PC-9 (cell line): ENCODE measurements at regions not wholly inside any gene's neighbourhood (a gene's known extent, or its start where the extent isn't known, plus 50 kb on each side); places are given as distances from the start of the nearest gene placed in this dataset.

Experiments
- BruUV-seq: library from RNA; stranded (reverse); fragments of 400-500 nt; replicated peaks from 2 replicates; lab custom pipeline; 2021; lab: Mats Ljungman, UMichigan
- CTCF ChIA-PET: fragments of 300-600 bp; sonication (Branson Sonifier 250); formaldehyde crosslinking; loops from one replicate; lab custom pipeline; 2022; ENCODE audit warnings: antibody characterized with exemption; lab: Charles Lee
- POLR2A ChIA-PET: fragments of 300-600 bp; sonication (Branson Sonifier 250); formaldehyde crosslinking; loops from one replicate; lab custom pipeline; 2022; ENCODE audit warnings: antibody characterized with exemption; ENCODE audit not compliant: unreplicated experiment; lab: Charles Lee
- DNase-seq, 2 experiments: peaks; one replicate each; pipeline versions ENCODE4 v3.0.0 to v3.0.0-alpha.2; 2015 to 2022; ENCODE audit warnings: mixed read lengths in 1 of 2
- H2AFZ ChIP-seq: fragments of 200-600 bp; sonication (generic); 2 replicates; pipeline ENCODE4 v1.8.1; 2017; ENCODE audit warnings: antibody characterized with exemption
- H3F3A ChIP-seq: fragments of 200-600 bp; sonication (generic); 2 replicates; pipeline ENCODE4 v1.8.1; 2017; ENCODE audit warnings: antibody characterized with exemption, mild to moderate bottlenecking, low read depth; ENCODE audit not compliant: insufficient read depth
- H3K27ac ChIP-seq: fragments of 200-600 bp; sonication (generic); 2 replicates; pipeline ENCODE4 v1.6.1; 2016; ENCODE audit warnings: mixed run types
- H3K27me3 ChIP-seq: fragments of 200-600 bp; sonication (generic); 2 replicates; pipeline ENCODE4 v1.6.1; 2016; ENCODE audit warnings: low read depth, mixed run types; ENCODE audit not compliant: insufficient read depth
- H3K36me3 ChIP-seq: fragments of 200-600 bp; sonication (generic); 2 replicates; pipeline ENCODE4 v1.6.1; 2016; ENCODE audit warnings: low read depth, mixed run types
- H3K4me1 ChIP-seq: fragments of 200-600 bp; sonication (generic); replicated peaks from 2 replicates; pipeline ENCODE4 v1.6.1; 2016; ENCODE audit warnings: mixed run types; ENCODE audit not compliant: insufficient read depth
- H3K4me2 ChIP-seq: fragments of 200-600 bp; sonication (generic); 2 replicates; pipeline ENCODE4 v1.6.1; 2017; ENCODE audit warnings: mixed run types
- H3K4me3 ChIP-seq: fragments of 200-600 bp; sonication (generic); 2 replicates; pipeline ENCODE4 v1.6.1; 2016; ENCODE audit warnings: mixed run types
- H3K79me2 ChIP-seq: fragments of 200-600 bp; sonication (generic); 2 replicates; pipeline ENCODE4 v1.6.1; 2017; ENCODE audit warnings: low read depth, mixed run types
- H3K9me2 ChIP-seq: fragments of 200-600 bp; sonication (generic); 2 replicates; pipeline ENCODE4 v1.8.1; 2017; ENCODE audit warnings: mild to moderate bottlenecking; ENCODE audit not compliant: insufficient read depth
- H3K9me3 ChIP-seq: fragments of 200-600 bp; sonication (generic); 2 replicates; pipeline ENCODE4 v1.8.1; 2016; ENCODE audit warnings: low read depth; ENCODE audit not compliant: insufficient read depth
- H4K20me1 ChIP-seq: fragments of 200-600 bp; sonication (generic); 2 replicates; pipeline ENCODE4 v1.8.1; 2017; ENCODE audit not compliant: insufficient read depth
- CTCF ChIP-seq: fragments of 200-600 bp; sonication (generic); conservative IDR thresholded peaks from 2 replicates; pipeline ENCODE4 v1.6.1; 2017; ENCODE audit warnings: mixed run types, antibody characterized with exemption, mild to moderate bottlenecking, moderate library complexity
- EZH2 ChIP-seq: fragments of 200-600 bp; sonication (generic); IDR thresholded peaks from 2 replicates; pipeline ENCODE4 v1.8.0; 2017; ENCODE audit warnings: antibody characterized with exemption, low read depth
- intact Hi-C: fragments of 100-400 bp; cut with micrococcal nuclease; formaldehyde crosslinking; loops from one replicate; pipeline ENCODE4 v1.10.0; 2022; ENCODE audit not compliant: unreplicated experiment

GRCh38 chr22:48563118-48563965 lies 1264.3 kb downstream of the BRD1 start:
- Histone ChIP-seq H3K27me3 (peaks cover 98% of the 10 kb centered on the region), H3K9me3 (no peaks in the 10 kb centered on the region), H3K36me3 (no peaks in the 10 kb centered on the region), H3F3A (no peaks in the 10 kb centered on the region), H4K20me1 (0 out of 2 replicates have a peak, but pooled peaks cover 4% of the 10 kb centered on the region), H3K4me2 (no peak overlapping the region), H2AFZ (no peak overlapping the region), H3K9me2 (no peaks in the 10 kb centered on the region), H3K4me1 (no peaks in the 10 kb centered on the region), H3K79me2 (no peaks in the 10 kb centered on the region), H3K4me3 (no peak overlapping the region), H3K27ac (no peak overlapping the region)
- TF ChIP-seq EZH2, result no peak
- ChIA-PET POLR2A (no interaction called here), CTCF (no interaction called here)
- no TSS peak for BruUV-seq
- DNase-seq, result no peak
- intact Hi-C loops, result no loop called here

DNA sequence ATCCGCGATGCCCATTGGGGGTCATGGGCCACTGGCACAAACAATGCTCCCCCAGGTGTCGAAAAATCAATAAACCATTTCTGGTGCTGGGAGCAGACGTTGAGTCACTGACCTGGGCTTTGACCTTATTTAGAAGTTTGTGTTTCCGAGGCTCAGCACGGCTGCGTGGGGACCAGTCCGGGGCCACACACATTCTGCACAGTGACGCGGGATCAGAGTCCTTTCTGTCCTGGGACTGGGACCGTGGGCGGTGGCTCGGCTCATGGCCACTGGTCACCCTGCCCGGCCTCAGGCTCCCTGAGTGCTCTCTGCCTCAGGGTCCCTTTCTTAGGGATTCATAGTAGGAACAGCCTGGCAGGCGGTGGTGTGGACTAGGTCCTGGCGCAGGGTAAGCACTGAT lies 1266.0 kb downstream of the BRD1 start:
- no peak for DNase-seq
- CTCF ChIA-PET, result no interaction called here
- Histone ChIP-seq H3K27me3 (peaks cover 98% of the 10 kb centered on the region), H4K20me1 (0 out of 2 replicates have a peak, but pooled peaks cover 4% of the 10 kb centered on the region), H3K79me2 (no peaks in the 10 kb centered on the region), H3K9me3 (no peaks in the 10 kb centered on the region), H3K4me1 (no peaks in the 10 kb centered on the region), H3K4me3 (no peak overlapping the region), H3F3A (no peaks in the 10 kb centered on the region), H3K9me2 (no peaks in the 10 kb centered on the region), H3K36me3 (no peaks in the 10 kb centered on the region), H3K4me2 (no peak overlapping the region), H3K27ac (no peak overlapping the region), H2AFZ (no peak overlapping the region)
- POLR2A ChIA-PET, result no interaction called here
- no TSS peak for BruUV-seq
- intact Hi-C loops, result no loop called here
- TF ChIP-seq CTCF (no peak), EZH2 (no peak)

GRCh38 chr22:48560836-48561235 lies 1266.8 kb downstream of the BRD1 start:
- Histone ChIP-seq H3K9me2 (no peaks in the 10 kb centered on the region), H3K4me2 (no peak overlapping the region), H4K20me1 (0 out of 2 replicates have a peak, but pooled peaks cover 4% of the 10 kb centered on the region), H3K9me3 (no peaks in the 10 kb centered on the region), H3K79me2 (no peaks in the 10 kb centered on the region), H3K4me3 (no peak overlapping the region), H3K27ac (no peak overlapping the region), H3K4me1 (no peaks in the 10 kb centered on the region), H3K27me3 (peaks cover 98% of the 10 kb centered on the region), H3F3A (no peaks in the 10 kb centered on the region), H3K36me3 (no peaks in the 10 kb centered on the region), H2AFZ (no peak overlapping the region)
- POLR2A ChIA-PET, result no interaction called here
- TF ChIP-seq CTCF, result no peak
- no peak for TF ChIP-seq EZH2
- no peak for DNase-seq
- CTCF ChIA-PET, result no interaction called here
- intact Hi-C loops, result no loop called here
- BruUV-seq, result no TSS peak
